ENCODE measurements at regions not wholly inside any gene's neighbourhood (a gene's known extent, or its start where the extent isn't known, plus 50 kb on each side); places are given as distances from the start of the nearest gene placed in this dataset.

DNA sequence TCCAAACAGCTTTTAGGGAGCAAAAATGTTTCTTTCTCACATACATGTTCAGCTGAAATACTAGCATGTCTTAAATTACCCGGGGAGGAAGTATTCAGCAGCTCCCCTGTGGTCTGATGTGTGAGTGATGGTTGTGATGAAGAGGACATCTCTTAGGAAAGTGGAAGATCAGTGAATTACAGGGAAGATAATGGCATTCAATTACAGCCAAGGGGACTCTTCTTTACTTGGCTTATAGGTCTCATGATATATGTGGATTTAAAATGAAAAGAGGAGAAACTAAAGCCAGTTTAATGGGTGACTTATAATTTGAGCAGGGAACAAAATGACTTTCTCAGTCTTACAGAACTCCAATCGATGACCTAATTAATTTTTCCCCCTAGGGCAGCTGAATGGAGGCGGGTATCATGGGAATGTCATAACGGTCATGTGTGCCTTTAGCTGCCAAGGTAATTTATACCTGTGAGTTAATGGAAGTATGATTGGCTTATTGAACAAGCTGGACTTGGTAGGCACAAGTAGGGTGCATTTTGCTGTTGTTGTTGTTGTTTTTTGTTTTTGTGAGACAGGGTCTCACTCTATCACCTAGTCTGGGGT, 198.8 kb downstream of the HIPK3 start:
- Histone ChIP-seq H3K4me2 (ENCODE audit: insufficient read depth, low read length) (no peak overlapping the region), H3K9me1 (ENCODE audit: control insufficient read depth, insufficient read depth, low read length) (no peaks in the 10 kb centered on the region), H3K27ac (ENCODE audit: extremely low read depth, low read depth, low read length) (no peak overlapping the region), H4K20me1 (replicated peaks; ENCODE audit: control insufficient read depth, insufficient read depth, low read length) (no peaks in the 10 kb centered on the region), H3K9me3 (replicated peaks; ENCODE audit: control insufficient read depth, insufficient read depth, low read depth, low read length) (no peaks in the 10 kb centered on the region), H3K9ac (ENCODE audit: insufficient read depth in 1 of 2, low read depth in 2 of 2, low read length in 2 of 2) (no peak overlapping the region), H3K79me2 (ENCODE audit: control insufficient read depth, insufficient read depth, low read length) (no peaks in the 10 kb centered on the region), H3K36me3 (ENCODE audit: control insufficient read depth, insufficient read depth, low read length) (no peaks in the 10 kb centered on the region), H3K4me3 (no peak overlapping the region), H2AFZ (ENCODE audit: low read depth, low read length) (no peak overlapping the region), H3K4me1 (replicated peaks in 1 of 2; ENCODE audit: control insufficient read depth in 2 of 2, insufficient read depth in 2 of 2, low read length in 2 of 2) (no peaks in the 10 kb centered on the region), H3K27me3 (ENCODE audit: control insufficient read depth in 2 of 2, insufficient read depth in 2 of 2, low read length in 2 of 2) (peaks cover 8 to 20% of the 10 kb centered on the region in 2 experiments)
- no peak for FAIRE-seq
- ChIA-PET CTCF (ENCODE audit: low intra/inter-chr PET ratio) (no interaction called here), POLR2A (no interaction called here)
- BruUV-seq (replicated peaks) = no TSS peak
- no peak for ATAC-seq
- WGBS (ENCODE audit: insufficient coverage, low coverage, missing lambda C conversion rate) = 0% methylated on average over 4 of the region's 4 CpGs
- TF ChIP-seq EP400 (IDR thresholded peaks at IDR 0.05) = no peak
- TF ChIP-seq NFYB (IDR thresholded peaks at IDR 0.05; ENCODE audit: extremely low read depth, insufficient read length) = no peak
- TF ChIP-seq CEBPB (tag; IDR thresholded peaks at IDR 0.05) = no peak
- no peak for TF ChIP-seq DPF2 (IDR thresholded peaks at IDR 0.05)
- no peak for TF ChIP-seq BHLHE40 (IDR thresholded peaks at IDR 0.05; ENCODE audit: low read length)
- no peak for TF ChIP-seq NR1H2 (CRISPR knock-in tag; IDR thresholded peaks at IDR 0.05)
- TF ChIP-seq, protein P1, sequence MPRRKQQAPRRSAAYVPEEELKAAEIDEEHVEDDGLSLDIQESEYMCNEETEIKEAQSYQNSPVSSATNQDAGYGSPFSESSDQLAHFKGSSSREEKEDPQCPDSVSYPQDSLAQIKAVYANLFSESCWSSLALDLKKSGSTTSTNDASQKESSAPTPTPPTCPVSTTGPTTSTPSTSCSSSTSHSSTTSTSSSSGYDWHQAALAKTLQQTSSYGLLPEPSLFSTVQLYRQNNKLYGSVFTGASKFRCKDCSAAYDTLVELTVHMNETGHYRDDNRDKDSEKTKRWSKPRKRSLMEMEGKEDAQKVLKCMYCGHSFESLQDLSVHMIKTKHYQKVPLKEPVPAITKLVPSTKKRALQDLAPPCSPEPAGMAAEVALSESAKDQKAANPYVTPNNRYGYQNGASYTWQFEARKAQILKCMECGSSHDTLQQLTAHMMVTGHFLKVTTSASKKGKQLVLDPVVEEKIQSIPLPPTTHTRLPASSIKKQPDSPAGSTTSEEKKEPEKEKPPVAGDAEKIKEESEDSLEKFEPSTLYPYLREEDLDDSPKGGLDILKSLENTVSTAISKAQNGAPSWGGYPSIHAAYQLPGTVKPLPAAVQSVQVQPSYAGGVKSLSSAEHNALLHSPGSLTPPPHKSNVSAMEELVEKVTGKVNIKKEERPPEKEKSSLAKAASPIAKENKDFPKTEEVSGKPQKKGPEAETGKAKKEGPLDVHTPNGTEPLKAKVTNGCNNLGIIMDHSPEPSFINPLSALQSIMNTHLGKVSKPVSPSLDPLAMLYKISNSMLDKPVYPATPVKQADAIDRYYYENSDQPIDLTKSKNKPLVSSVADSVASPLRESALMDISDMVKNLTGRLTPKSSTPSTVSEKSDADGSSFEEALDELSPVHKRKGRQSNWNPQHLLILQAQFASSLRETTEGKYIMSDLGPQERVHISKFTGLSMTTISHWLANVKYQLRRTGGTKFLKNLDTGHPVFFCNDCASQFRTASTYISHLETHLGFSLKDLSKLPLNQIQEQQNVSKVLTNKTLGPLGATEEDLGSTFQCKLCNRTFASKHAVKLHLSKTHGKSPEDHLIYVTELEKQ (CRISPR knock-in tag; IDR thresholded peaks at IDR 0.05) = no peak
- DNase-seq (ENCODE audit: extremely low read depth in 1 of 4, low spot score in 3 of 4) = no peak
- intact Hi-C loops (cut with micrococcal nuclease) = no loop called here
- in situ Hi-C loops (cut with MboI) = no loop called here

All from K562 (cell line).